GM18870 (cell line): ENCODE measurements at regions not wholly inside any gene's neighbourhood (a gene's known extent, or its start where the extent isn't known, plus 50 kb on each side); places are given as distances from the start of the nearest gene placed in this dataset.
"Not testable (repeated sequence)": the region's sequence is repeated elsewhere in the genome, so short reads cannot be mapped to it uniquely, and the experiment has no call there.

Source experiments
- ATAC-seq: cut with Tn5 transposase; IDR thresholded peaks from one replicate; pipeline ENCODE4 v1.9.1; 2021; ENCODE audit warnings: moderate library complexity; ENCODE audit not compliant: unreplicated experiment

DNA sequence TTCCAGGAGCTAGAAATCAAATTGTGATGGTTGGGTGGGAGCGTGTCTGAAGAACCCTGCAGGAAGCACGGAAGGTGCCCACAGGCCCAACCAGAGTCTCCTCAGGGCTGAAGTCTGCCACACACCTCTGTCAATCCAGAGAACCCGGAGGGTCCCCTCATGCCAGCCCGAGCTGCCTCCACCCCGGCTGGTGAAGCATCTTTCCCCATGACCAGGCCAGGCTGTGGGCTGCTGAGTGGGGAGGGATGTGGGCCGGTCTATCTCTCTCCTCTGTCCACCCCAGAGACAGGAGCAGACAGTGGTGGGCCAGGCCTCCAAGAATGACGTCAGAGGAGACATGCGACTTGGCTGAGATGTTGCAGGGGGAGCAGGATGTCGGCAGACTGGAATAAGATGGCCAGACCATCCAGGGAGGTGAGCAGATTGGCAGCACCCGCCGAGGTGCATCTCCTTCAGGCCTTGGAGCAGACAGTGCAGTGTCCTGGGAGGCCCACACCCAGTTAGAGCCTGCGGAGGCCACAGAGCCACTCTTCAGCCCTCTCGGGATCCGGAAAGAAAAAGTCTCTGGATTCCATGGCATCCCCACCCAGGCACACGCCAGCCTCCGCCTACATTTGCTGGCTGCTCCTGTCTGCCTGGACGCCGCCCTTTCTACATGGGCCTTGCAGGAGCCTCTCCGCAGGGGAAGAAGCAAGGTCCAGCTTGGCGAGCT is 1524.9 kb downstream of the BRD1 start:
- no peak for ATAC-seq

DNA sequence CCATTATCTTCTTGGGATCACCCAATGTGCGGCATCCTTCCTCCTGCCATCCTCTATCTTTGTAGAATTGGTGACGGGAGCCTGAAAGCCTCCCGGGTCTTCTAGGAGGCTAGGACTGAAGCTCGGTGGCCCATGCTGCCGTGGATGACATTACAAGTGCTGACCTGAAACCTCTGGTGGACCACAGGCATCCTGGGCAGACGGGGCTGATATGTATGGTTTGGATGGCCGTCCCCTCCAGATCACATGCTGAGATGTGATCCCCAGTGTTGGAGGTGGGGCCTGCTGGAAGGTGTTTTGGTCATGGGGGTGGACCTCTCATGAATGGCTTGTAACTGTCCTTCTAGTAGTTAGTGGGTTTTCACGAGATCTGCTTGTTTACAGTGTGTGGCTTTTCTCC is 1525.8 kb downstream of the BRD1 start:
- no peak for ATAC-seq

DNA sequence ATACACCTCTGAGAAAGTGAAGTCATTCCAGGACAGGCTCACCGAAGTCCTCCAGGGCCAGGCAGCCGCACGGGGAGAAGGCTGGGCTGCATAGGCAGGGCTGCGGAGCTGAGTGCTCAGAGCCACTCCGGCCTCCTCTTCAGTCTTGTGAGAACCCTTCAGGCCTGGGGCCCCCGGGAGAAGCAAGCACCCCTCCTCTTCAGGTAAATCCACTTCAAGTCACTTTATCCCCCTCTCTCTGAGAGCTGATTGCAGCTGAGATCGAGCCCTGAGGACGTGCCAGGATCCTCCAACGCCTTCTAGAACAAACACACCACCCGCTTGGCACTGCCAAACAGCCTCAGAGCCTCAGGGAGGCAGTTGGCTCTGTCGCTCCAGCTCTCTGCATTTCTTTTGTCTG is 1526.3 kb downstream of the BRD1 start:
- no peak for ATAC-seq

DNA sequence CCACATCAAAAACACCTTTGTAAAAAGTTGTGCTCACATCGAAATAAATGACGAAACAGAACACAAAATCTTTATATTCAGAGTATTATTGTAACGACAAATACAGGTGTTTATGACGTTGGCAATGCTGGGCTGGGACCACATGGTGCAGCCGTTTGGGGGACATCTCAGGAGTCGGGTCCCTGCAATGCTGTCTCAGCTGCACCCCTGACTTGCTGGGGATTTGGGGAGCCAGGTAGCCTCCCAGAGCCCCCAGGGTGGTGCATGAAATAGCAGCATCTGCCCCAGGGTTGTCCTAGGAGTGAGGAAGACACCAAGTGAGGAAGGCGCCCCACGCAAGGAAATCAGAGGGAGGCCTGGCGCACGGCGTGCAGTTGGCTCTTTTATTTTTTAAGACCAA is 1526.8 kb downstream of the BRD1 start:
- ATAC-seq = no peak

DNA sequence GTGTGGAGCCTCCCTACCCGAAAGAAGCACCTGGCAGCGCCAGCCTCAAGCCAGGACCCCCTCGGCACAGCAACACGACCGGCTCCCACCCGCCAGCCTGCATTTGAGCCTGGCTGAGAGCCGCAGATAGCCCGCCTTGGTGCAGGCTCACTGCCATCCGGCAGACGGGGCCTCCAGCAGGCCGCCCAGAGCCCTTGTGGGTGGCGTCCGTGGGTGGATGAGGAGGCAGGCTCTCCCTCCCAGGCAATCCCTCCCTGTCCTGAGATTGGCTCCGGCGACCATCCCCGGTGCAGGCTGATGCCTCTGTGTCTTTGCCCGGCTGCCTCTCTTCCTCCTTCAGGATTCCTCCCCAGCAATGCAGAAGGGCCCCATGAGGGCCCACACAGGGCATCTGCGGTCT is 1527.9 kb downstream of the BRD1 start:
- ATAC-seq = no peak

DNA sequence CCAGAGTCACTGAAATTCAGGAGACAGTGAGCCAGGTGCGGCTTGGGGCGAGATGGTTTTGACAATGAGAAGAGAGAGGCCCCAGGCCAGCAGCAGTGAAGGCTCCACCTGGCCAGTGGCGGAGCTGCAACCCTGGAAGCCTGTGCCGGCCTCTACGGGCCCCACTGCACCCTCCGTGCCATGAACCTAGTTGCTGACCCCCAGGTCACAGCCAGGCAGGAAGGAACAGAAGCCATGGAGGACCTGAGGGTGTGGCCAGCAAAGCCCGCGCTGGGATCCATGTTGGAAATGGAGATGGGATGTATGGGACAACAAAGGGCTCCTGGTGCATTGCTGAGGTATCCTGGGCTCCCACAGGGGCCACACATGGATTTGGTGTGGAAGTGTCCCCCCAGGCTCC is 1528.5 kb downstream of the BRD1 start:
- no peak for ATAC-seq

DNA sequence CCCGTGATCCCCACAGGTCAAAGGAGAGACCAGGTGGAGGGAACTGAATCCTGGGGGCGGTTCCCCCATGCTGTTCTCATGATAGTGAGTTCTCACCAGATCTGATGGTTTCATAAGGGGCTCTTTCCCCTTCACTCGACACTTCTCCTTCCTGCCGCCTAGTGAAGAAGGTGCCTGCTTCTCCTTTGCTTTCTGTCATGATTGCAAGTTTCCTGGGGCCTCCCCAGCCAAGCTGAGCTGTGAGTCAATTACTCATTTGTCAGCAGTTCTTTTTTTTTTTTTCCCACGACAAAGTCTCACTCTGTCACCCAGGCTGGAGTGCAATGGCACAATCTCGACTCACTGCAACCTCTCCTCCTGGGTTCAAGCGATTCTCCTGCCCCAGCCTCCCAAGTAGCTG is 1530.4 kb downstream of the BRD1 start:
- ATAC-seq = no peak

DNA sequence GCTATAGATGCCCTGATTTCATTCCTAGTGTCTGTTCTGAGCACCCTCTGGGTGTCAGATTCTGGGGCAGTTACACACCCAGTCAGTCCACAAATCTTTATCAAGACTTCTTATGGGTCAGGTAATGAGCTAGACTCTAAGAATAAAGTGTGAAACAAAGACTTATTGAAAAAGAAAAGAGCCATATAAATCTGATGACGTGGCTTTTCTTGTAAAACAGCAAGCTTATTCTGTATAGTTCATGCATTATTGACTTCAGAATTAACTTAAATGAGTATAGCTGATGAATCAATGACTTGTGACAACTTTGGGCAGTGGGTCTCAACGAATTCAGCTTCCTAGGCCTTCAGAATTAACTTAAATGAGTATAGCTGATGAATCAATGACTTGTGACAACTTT is 1527.5 kb downstream of the TBC1D22A start:
- not testable (repeated sequence) for ATAC-seq

DNA sequence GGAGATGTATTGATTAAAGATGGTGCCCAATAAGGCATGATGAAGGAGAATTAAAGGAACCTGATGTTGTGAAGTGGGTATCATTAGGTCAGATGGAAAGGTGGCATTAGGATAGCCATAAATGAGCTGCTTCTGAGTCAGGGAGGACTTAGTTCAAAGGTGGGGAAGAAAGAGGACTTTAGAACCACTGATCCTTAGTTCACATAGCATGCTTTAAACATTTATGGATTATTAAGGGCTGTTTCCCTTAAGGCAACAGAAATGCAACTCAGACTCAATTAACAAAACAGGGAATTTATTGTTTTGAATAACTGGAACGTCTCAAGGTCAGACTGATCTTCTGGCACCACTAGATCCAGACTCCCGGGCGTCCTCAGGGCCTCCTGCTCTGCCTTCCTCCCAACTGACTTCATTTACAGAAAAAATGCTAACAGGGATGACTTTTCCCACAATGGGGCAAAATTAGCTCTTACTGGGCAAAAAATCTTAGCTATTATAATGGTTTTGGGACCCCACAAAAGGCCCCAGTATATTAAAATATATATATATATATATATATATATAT is 1526.0 kb downstream of the TBC1D22A start:
- ATAC-seq = no peak

DNA sequence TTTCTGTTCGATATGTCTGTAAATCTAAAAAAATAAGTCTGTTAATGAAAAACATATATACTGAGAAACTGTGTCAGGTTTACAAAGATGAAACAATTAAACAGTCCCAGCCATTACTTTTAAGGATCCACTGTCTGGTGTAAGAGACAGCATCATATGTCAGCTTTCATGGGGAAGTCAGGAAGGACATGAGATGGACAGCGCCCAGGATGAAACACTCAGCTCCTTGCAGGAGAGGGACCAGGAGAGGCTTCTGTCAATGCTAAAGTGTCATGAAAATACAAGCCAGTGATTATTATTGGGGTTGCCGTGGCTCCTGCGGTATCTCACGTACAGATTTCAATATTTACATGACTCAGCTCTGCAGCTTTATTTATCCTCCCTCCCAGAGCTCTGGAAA is 1524.6 kb downstream of the TBC1D22A start:
- ATAC-seq = no peak

DNA sequence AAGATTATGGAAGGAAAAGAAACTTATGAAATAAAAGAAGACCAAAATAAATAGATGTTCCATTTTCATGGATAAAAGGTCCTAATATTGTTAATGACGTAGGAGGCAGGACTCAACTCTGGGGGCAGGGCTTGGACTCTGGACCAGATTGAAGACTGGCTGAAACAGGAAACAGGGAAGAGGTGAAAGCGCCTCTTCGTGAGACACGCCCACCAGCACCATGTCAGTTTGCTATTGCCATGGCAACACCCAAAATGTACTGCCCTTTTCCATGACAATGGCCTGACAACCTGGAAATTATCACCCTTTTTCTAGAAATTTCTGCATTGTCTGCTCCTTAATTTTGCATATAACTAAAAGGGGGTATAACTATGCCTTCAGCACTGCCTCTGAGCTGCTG is 1522.2 kb downstream of the TBC1D22A start:
- no peak for ATAC-seq

DNA sequence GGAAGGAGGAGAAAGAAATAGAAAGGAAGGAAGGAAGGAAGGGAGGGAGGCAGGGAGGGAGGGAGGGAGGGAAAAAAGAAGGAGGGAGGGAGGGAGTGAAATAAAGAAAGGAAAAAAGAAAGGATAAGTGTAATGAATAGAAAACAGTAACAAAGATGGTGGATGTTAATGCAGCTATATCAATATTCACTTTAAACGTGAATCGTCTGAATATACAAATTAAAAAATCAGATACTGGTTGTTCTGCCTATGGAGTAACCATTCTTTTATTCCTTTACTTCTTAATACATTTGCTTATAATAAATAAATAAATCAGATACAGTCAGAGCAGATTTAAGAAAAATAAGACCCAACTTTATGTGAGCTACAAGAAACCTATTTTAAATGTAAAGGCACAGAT is 1520.4 kb downstream of the TBC1D22A start:
- ATAC-seq = no peak

DNA sequence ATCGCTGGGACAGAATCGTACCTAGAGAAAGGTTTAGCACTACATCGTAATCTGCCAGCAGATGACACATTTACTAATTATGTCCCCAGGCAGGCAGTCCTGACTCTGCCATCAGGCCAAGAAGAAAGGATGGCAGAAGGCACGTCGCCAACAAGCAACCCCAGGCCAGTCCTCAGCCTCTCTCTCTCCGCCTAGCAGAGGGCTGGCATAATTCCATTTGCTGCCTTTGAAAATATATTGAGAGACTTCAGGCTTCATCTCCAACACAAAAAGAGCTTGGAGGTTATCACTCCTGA is 1517.0 kb downstream of the TBC1D22A start:
- no peak for ATAC-seq

DNA sequence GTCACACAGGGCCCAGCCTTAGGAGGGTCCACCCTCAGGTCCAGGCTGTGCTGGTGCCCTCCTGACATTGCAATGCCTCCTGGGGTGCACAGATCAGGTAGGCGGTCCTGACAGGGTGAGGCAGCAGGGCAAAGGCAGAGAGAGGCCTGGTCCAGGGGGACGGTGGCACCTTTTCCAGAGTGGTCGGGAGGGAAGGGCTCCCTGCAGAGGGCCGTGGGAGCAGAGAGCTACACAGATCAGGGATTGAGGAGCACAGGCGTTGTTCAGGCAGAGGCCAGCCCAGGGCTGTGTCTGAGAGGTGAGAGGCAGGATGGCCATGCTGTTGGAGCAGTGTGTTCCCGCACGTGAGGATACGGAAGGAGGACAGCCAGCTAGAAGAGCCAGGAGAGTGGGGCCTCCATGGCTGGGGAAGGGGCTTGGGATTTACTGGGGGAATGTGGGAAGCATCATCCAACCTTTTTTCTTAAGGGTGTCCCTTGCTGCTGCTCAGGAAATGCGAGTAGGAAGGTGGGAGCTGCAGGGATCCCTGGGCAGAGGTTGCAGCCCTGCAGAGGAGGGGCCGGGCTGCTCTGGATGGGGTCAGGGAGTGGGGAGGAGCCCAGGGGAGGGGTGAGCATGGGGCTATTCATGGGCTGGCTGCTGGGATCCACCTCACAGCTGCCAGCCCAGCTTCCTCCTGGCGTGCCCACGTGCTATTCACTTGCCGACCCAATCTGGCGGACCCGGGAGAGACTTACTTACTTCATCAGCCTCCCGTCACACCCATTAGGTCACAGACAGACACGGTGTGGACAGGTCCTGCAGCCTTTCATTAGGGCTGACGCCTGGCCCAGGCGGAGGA is 1516.4 kb downstream of the TBC1D22A start:
- ATAC-seq = no peak

DNA sequence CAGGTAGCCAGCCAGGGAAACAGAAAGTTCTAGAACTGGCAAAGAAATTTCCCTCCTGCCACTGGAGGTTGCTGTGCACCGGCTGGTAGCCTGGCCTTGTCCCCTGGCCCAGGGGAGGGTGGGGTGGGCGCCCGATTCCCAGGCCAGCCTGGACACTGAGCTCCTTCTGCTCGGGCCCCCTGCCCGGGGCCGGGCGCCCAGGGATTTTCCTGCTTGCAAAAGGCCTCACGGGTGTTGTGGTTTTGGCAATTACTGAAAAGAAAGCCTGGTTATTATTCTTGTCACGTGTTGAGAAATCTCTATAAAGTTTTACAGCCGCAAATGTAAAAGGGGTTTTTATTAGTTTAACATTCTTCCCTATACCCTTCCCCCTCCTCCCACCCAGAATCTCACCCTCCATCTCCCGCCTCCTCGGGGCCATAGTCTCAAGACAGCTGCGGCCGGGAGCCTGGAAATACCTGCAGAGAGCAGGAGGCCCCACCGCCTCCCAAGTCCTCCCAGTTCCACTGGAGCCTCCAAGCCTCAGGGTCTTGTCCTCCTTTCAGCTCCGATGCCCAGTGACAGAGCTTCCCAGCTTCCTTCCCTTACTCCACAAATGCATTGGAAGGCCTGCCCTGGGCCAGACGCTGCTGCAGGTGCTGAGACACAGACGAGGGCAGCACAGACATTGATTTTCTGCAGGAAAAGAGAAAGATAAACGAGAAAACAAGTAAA is 1515.6 kb downstream of the TBC1D22A start:
- ATAC-seq = no peak

DNA sequence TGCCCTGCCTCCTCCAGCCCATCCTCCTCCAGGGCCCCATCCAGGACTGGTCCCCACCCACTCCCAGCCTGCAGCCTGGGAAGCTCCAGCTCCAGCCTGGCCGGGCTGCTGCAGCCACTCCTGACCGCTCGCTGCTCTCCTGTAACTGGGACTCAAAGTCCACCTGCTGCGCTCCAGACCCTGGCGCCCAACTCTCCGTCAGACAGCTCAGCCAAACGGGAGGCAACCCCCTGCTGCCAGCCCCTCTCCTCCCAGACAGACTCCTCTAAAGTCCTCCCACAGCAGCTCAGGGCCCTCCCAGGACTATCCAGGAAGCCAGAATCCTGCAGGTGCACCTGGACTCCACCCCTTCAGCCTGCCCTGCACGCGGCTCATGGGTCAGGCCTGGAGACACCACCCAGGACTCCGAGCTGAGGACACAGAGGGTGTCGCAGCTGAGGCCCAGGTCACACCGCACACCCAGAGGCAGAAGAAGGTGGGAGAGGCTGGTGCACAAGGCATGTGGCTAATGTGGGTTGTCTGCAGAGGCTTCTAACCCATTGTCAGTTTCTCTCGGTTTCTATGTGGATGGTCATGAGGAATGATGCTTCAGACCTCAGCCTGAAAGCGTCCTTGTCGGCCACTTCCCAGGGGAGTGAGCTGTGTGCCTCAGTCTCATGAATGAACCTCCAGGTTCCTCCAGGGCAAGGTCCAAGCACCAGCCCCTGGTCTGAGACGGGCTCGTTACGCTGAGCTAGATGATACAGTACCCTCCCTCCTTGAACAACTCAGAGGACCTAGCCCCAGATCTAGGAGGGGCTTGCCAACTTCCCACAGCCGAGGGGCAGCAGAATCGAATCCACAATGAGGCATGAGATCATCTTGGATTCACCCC is 1514.8 kb downstream of the TBC1D22A start:
- no peak for ATAC-seq

DNA sequence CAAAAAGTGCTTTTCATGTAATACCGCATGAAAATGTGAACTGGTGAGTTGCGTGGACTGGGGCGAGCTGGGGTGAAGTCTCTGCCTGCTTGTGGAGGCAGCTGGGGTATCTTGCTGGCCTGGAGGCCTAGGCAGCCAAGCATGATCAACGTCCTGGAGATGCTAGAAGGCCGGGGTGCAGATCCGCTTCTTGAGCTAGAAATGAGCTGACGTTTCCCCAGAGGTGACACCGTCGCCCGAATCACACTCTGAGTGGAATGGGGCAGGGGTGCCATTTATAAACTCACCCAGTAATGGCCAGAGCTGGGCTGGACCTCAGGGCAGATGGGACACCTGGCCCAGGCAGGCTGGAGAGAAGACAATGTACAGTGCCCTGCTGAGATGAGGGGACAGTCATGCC is 1513.0 kb downstream of the TBC1D22A start:
- ATAC-seq = no peak

DNA sequence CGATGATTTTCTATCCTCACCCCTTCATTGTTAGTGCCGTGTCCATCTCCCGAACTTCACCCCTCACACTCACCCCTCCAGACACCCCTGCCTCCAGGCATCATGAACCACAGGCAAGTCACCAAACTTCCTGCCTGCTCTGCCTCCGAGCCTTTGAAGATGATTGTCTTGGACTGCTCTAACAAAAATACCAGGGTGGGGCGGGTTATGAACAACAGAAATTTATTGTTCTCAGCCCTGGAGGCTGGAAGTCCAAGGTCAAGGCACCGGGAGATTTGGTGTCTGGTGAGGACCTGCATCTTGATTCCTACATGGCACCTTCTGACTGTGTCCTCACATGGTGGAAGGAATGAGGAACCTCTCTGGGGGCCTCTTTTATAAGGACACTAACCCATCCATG is 1508.3 kb downstream of the TBC1D22A start:
- ATAC-seq = no peak

DNA sequence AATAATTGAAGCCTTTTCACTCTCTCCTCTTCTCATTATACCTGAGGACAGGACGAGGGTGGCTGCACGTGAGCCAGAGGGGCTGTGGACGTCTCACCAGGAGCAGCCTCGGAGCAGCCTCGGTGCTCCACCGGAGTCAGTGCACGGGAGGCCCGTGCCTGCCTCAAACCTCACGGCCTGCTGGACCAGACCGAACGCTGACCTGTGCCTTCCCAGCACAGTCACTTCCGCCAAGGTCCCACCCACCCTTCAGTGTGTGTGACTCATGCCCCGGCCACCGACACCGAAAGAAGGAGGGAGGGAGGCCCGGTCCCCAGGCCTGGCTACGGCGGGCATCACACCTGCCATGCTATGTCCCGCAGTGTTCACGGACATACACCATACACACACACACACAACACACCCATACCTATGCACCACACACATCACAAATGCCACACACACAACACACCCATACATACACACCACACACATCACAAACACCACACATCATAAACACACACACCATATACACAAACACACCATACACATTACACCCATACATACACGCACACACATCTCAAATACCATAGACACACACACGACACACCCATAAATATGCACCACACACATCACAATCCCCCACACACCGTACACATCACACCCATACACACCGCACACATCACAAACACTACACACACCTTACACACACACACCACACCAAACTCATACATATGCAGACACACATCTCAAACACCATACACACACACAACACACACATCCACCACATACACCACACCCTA is 1506.5 kb downstream of the TBC1D22A start:
- ATAC-seq = no peak

DNA sequence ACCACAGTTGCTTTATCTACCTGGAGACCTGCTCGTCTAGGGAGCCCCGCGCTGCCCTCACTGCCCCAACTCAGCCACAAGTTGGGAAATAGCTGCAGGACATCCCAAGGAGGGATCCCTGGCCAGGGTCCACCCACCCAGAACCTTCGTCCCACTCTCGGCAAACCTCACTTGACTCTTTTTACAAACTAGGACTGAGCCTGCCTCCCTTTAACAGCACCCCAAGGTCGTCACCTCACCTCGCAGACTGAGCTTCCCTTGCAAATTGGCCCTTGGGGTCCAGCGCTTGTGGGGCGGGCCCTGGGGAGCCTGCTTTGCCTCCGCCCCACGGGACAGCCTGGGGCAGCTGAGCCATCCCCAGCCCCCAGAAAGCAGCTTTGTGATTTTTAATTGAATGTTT is 1505.8 kb downstream of the TBC1D22A start:
- no peak for ATAC-seq
